ENCODE measurements at regions not wholly inside any gene's neighbourhood (a gene's known extent, or its start where the extent isn't known, plus 50 kb on each side); places are given as distances from the start of the nearest gene placed in this dataset.

DNA sequence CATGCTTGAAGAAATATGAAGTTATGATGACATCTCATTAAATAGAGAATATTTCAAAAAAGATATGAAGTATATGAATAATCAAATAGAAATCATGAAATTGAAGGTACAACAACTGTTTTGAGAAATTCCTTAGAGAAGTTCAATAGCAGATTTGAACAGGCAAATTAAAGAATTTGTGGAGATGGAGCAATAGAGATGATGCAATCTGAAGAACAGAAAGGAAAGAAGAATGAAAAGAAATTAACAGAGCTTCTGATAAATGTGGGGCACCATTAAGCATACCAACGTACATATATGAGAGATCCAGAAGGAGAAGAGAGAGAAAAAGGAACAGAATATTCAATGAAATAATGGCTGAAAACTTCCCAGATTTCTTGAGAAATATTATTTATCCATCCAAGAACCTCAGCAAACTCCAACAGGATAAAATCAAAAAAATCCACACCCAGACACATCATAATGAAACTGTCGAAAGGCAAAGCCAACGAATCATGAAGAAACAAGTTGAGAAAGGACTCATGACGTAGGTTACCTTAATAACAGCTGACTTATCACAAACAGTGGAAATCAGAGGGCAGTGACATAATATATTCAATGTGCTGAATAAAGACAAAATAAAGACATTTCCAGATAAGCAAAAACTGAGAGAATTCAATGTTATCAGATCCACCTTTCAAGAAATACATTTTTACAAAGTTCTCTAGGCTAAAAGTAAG lies 297.2 kb upstream of the TARS1 start:
- Histone ChIP-seq H3K4me1 (ENCODE audit: control insufficient read depth, insufficient read depth, low read length) (no peaks in the 10 kb centered on the region), H3K27me3 (ENCODE audit: control insufficient read depth, insufficient read depth, low read length) (no peaks in the 10 kb centered on the region), H3K27ac (ENCODE audit: low read length) (no peak overlapping the region), H3K9me3 (ENCODE audit: control insufficient read depth, insufficient read depth, low read length) (peaks cover 4% of the 10 kb centered on the region), H3K36me3 (ENCODE audit: control insufficient read depth, insufficient read depth, low read length) (no peaks in the 10 kb centered on the region), H3K4me3 (ENCODE audit: low read length) (no peak overlapping the region)
- H3K4me3 Mint-ChIP-seq = no peak overlapping the region
- DNase-seq (no peak), ATAC-seq (no peak)
- TF ChIP-seq, protein P1, sequence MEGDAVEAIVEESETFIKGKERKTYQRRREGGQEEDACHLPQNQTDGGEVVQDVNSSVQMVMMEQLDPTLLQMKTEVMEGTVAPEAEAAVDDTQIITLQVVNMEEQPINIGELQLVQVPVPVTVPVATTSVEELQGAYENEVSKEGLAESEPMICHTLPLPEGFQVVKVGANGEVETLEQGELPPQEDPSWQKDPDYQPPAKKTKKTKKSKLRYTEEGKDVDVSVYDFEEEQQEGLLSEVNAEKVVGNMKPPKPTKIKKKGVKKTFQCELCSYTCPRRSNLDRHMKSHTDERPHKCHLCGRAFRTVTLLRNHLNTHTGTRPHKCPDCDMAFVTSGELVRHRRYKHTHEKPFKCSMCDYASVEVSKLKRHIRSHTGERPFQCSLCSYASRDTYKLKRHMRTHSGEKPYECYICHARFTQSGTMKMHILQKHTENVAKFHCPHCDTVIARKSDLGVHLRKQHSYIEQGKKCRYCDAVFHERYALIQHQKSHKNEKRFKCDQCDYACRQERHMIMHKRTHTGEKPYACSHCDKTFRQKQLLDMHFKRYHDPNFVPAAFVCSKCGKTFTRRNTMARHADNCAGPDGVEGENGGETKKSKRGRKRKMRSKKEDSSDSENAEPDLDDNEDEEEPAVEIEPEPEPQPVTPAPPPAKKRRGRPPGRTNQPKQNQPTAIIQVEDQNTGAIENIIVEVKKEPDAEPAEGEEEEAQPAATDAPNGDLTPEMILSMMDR (IDR thresholded peaks at IDR 0.05) = no peak
- H3K27ac Mint-ChIP-seq = no peak overlapping the region
- WGBS (ENCODE audit: insufficient coverage) = 94% methylated on average over 3 of the region's 4 CpGs
- peaks cover 9% of the 10 kb centered on the region in 2 donors for H3K9me3 Mint-ChIP-seq
- H3K4me1 Mint-ChIP-seq = no peaks in the 10 kb centered on the region
- intact Hi-C loops (cut with micrococcal nuclease) = no loop called here
- H3K27me3 Mint-ChIP-seq (ENCODE audit: low read depth in 2 of 2) = no peaks in the 10 kb centered on the region
- H3K36me3 Mint-ChIP-seq = no peaks in the 10 kb centered on the region

- Mint-ChIP-seq H3K27ac (no peak overlapping the region), H3K4me1 (no peaks in the 10 kb centered on the region), H3K4me3 (no peak overlapping the region), H3K36me3 (no peaks in the 10 kb centered on the region), H3K27me3 (ENCODE audit: low read depth in 2 of 2) (no peaks in the 10 kb centered on the region), H3K9me3 (peaks cover 9% of the 10 kb centered on the region in 2 donors)
- Histone ChIP-seq H3K36me3 (ENCODE audit: control insufficient read depth, insufficient read depth, low read length) (no peaks in the 10 kb centered on the region), H3K27ac (ENCODE audit: low read length) (no peak overlapping the region), H3K27me3 (ENCODE audit: control insufficient read depth, insufficient read depth, low read length) (no peaks in the 10 kb centered on the region), H3K4me1 (ENCODE audit: control insufficient read depth, insufficient read depth, low read length) (no peaks in the 10 kb centered on the region), H3K9me3 (ENCODE audit: control insufficient read depth, insufficient read depth, low read length) (no peaks in the 10 kb centered on the region), H3K4me3 (ENCODE audit: low read length) (no peak overlapping the region)
- ATAC-seq (no peak), DNase-seq (no peak)
- TF ChIP-seq, protein P1 (IDR thresholded peaks at IDR 0.05) = no peak
- intact Hi-C loops (cut with micrococcal nuclease) = no loop called here
Observed at GRCh38 chr5:33146881-33147280, 293.9 kb upstream of the TARS1 start.

- Histone ChIP-seq H3K4me3 (ENCODE audit: low read length) (no peak overlapping the region), H3K9me3 (ENCODE audit: control insufficient read depth, insufficient read depth, low read length) (no peaks in the 10 kb centered on the region), H3K27me3 (ENCODE audit: control insufficient read depth, insufficient read depth, low read length) (no peaks in the 10 kb centered on the region), H3K27ac (ENCODE audit: low read length) (no peak overlapping the region), H3K4me1 (ENCODE audit: control insufficient read depth, insufficient read depth, low read length) (no peaks in the 10 kb centered on the region), H3K36me3 (ENCODE audit: control insufficient read depth, insufficient read depth, low read length) (no peaks in the 10 kb centered on the region)
- TF ChIP-seq, protein P1 (IDR thresholded peaks at IDR 0.05) = no peak
- Mint-ChIP-seq H3K27me3 (ENCODE audit: low read depth in 2 of 2) (no peaks in the 10 kb centered on the region), H3K9me3 (peaks cover 9 to 11% of the 10 kb centered on the region in 2 donors), H3K27ac (no peak overlapping the region), H3K4me1 (no peaks in the 10 kb centered on the region), H3K36me3 (no peaks in the 10 kb centered on the region), H3K4me3 (no peak overlapping the region)
- DNase-seq = no peak
- no peak for ATAC-seq
- intact Hi-C loops (cut with micrococcal nuclease) = no loop called here
- WGBS (ENCODE audit: insufficient coverage) = 72% methylated on average over 3 of the region's 3 CpGs
Observed at GRCh38 chr5:33148076-33148513, 292.7 kb upstream of the TARS1 start.

- Histone ChIP-seq H3K27ac (ENCODE audit: low read length) (no peak overlapping the region), H3K4me1 (ENCODE audit: control insufficient read depth, insufficient read depth, low read length) (no peaks in the 10 kb centered on the region), H3K27me3 (ENCODE audit: control insufficient read depth, insufficient read depth, low read length) (no peaks in the 10 kb centered on the region), H3K9me3 (ENCODE audit: control insufficient read depth, insufficient read depth, low read length) (no peaks in the 10 kb centered on the region), H3K36me3 (ENCODE audit: control insufficient read depth, insufficient read depth, low read length) (no peaks in the 10 kb centered on the region), H3K4me3 (ENCODE audit: low read length) (no peak overlapping the region)
- DNase-seq (no peak), ATAC-seq (no peak)
- Mint-ChIP-seq H3K4me3 (no peak overlapping the region), H3K27me3 (ENCODE audit: low read depth in 2 of 2) (no peaks in the 10 kb centered on the region), H3K9me3 (peaks cover 5 to 11% of the 10 kb centered on the region in 2 donors), H3K4me1 (peaks cover 0 to 1% of the 10 kb centered on the region in 2 donors), H3K27ac (no peak overlapping the region), H3K36me3 (no peaks in the 10 kb centered on the region)
- TF ChIP-seq, protein P1 (IDR thresholded peaks at IDR 0.05) = no peak
- intact Hi-C loops (cut with micrococcal nuclease) = no loop called here
- WGBS (ENCODE audit: insufficient coverage) = 50% methylated on average over 1 of the region's 1 CpG
Observed at GRCh38 chr5:33153372-33153771, 287.4 kb upstream of the TARS1 start.

Data from natural killer cell (primary cell).